Esophagus squamous epithelium (tissue), 4 donors: ENCODE measurements at regions not wholly inside any gene's neighbourhood (a gene's known extent, or its start where the extent isn't known, plus 50 kb on each side); places are given as distances from the start of the nearest gene placed in this dataset.

Source experiments
- POLR2A ChIP-seq, 4 donors: fragments of 450-650 bp; IDR thresholded peaks; one replicate each; pipeline ENCODE4 v1.6.1; 2017; ENCODE audit warnings: antibody characterized with exemption in 4 of 4, mild to moderate bottlenecking in 4 of 4, moderate library complexity in 3 of 4
- TF ChIP-seq, protein P1 (sequence below), 6 experiments: fragments of 450-650 bp in 4 of 6; fragments of 200-600 bp in 2 of 6; sonication (generic) in 2 of 6; IDR thresholded peaks; one replicate each; pipeline ENCODE4 v1.5.1; 2016 to 2019; ENCODE audit warnings: antibody characterized with exemption in 6 of 6, mild to moderate bottlenecking in 4 of 6, moderate library complexity in 4 of 6

GRCh38 chr21:38136201-38136600, 120.6 kb upstream of the KCNJ15 start:
- TF ChIP-seq, protein P1, sequence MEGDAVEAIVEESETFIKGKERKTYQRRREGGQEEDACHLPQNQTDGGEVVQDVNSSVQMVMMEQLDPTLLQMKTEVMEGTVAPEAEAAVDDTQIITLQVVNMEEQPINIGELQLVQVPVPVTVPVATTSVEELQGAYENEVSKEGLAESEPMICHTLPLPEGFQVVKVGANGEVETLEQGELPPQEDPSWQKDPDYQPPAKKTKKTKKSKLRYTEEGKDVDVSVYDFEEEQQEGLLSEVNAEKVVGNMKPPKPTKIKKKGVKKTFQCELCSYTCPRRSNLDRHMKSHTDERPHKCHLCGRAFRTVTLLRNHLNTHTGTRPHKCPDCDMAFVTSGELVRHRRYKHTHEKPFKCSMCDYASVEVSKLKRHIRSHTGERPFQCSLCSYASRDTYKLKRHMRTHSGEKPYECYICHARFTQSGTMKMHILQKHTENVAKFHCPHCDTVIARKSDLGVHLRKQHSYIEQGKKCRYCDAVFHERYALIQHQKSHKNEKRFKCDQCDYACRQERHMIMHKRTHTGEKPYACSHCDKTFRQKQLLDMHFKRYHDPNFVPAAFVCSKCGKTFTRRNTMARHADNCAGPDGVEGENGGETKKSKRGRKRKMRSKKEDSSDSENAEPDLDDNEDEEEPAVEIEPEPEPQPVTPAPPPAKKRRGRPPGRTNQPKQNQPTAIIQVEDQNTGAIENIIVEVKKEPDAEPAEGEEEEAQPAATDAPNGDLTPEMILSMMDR (IDR thresholded peaks at IDR 0.05), result no peak
- no peak for TF ChIP-seq POLR2A (IDR thresholded peaks at IDR 0.05)
